ENCODE measurements at regions not wholly inside any gene's neighbourhood (a gene's known extent, or its start where the extent isn't known, plus 50 kb on each side); places are given as distances from the start of the nearest gene placed in this dataset.

GRCh38 chr3:102225407-102226132 lies 209.2 kb upstream of the ZPLD1 start:
- Histone ChIP-seq H3K9me3 (no peaks in the 10 kb centered on the region), H3K36me3 (no peaks in the 10 kb centered on the region), H3K4me3 (no peak overlapping the region), H3K27me3 (no peaks in the 10 kb centered on the region), H3K27ac (no peak overlapping the region), H3K4me1 (no peaks in the 10 kb centered on the region)
- TF ChIP-seq POLR2A (IDR thresholded peaks at IDR 0.05) (no peak), CTCF (IDR thresholded peaks at IDR 0.05) (peak; percentile 35 to 89 (median 68))
- DNase-seq: no peak

GRCh38 chr3:102226463-102226862 lies 208.4 kb upstream of the ZPLD1 start:
- TF ChIP-seq CTCF (IDR thresholded peaks at IDR 0.05) (no peak), POLR2A (IDR thresholded peaks at IDR 0.05) (no peak)
- H3K27ac ChIP-seq: no peak overlapping the region
- DNase-seq: no peak
- H3K4me1 ChIP-seq: no peaks in the 10 kb centered on the region
- H3K27me3 ChIP-seq: no peaks in the 10 kb centered on the region
- H3K36me3 ChIP-seq: no peaks in the 10 kb centered on the region
- H3K4me3 ChIP-seq: no peak overlapping the region
- no peaks in the 10 kb centered on the region for H3K9me3 ChIP-seq

- Histone ChIP-seq H3K27me3 (no peaks in the 10 kb centered on the region), H3K36me3 (no peaks in the 10 kb centered on the region), H3K9me3 (no peaks in the 10 kb centered on the region), H3K27ac (no peak overlapping the region), H3K4me3 (no peak overlapping the region), H3K4me1 (no peaks in the 10 kb centered on the region)
- DNase-seq: peak; percentile 74 to 91 (median 76)
- TF ChIP-seq POLR2A (IDR thresholded peaks at IDR 0.05) (no peak), CTCF (IDR thresholded peaks at IDR 0.05) (peak; percentile 85 to 97 (median 92))
Observed at GRCh38 chr3:102229062-102229655, 205.7 kb upstream of the ZPLD1 start.

GRCh38 chr3:102230057-102230456 lies 204.8 kb upstream of the ZPLD1 start:
- TF ChIP-seq POLR2A (IDR thresholded peaks at IDR 0.05) (no peak), CTCF (IDR thresholded peaks at IDR 0.05) (no peak)
- H3K4me3 ChIP-seq: no peak overlapping the region
- no peak overlapping the region for H3K27ac ChIP-seq
- H3K27me3 ChIP-seq: no peaks in the 10 kb centered on the region
- no peaks in the 10 kb centered on the region for H3K36me3 ChIP-seq
- H3K4me1 ChIP-seq: no peaks in the 10 kb centered on the region
- DNase-seq: no peak
- no peaks in the 10 kb centered on the region for H3K9me3 ChIP-seq

- DNase-seq: peak in 1 of 3 donors; percentile 60
- no peak for TF ChIP-seq POLR2A (IDR thresholded peaks at IDR 0.05)
- TF ChIP-seq CTCF (IDR thresholded peaks at IDR 0.05): no peak
- no peak overlapping the region for H3K4me3 ChIP-seq
- no peaks in the 10 kb centered on the region for H3K27me3 ChIP-seq
- H3K4me1 ChIP-seq: no peaks in the 10 kb centered on the region
- H3K27ac ChIP-seq: no peak overlapping the region
- no peaks in the 10 kb centered on the region for H3K36me3 ChIP-seq
- H3K9me3 ChIP-seq: no peaks in the 10 kb centered on the region
Observed at GRCh38 chr3:102233881-102234280, 200.9 kb upstream of the ZPLD1 start.

Measured in Peyer's patch (tissue), 4 donors.